OCI-LY1 (cell line): ENCODE measurements at regions not wholly inside any gene's neighbourhood (a gene's known extent, or its start where the extent isn't known, plus 50 kb on each side); places are given as distances from the start of the nearest gene placed in this dataset.

Source experiments
- H2AFZ ChIP-seq: fragments of 200-600 bp; sonication (generic), shearing (Covaris generic); 2 replicates; pipeline ENCODE4 v1.6.0; 2014; ENCODE audit warnings: antibody characterized with exemption, mild to moderate bottlenecking, low read length
- H3F3A ChIP-seq: fragments of 200-600 bp; sonication (generic), shearing (Covaris generic); 2 replicates; pipeline ENCODE4 v1.6.0; 2014; ENCODE audit warnings: mild to moderate bottlenecking, antibody characterized with exemption, low read length, moderate library complexity; ENCODE audit not compliant: insufficient read depth
- H3K27ac ChIP-seq: fragments of 200-600 bp; sonication (generic); 2 replicates; pipeline ENCODE4 v1.5.1; 2014; ENCODE audit warnings: low read length, mixed run types, mild to moderate bottlenecking, low read depth; ENCODE audit not compliant: poor library complexity, severe bottlenecking
- H3K27me3 ChIP-seq: fragments of 200-600 bp; sonication (generic); 2 replicates; pipeline ENCODE4 v1.6.0; 2014; ENCODE audit warnings: antibody characterized with exemption, mild to moderate bottlenecking, low read length, moderate library complexity; ENCODE audit not compliant: insufficient read depth
- H3K36me3 ChIP-seq: fragments of 200-600 bp; sonication (generic); 2 replicates; pipeline ENCODE4 v1.6.1; 2014; ENCODE audit warnings: mild to moderate bottlenecking, antibody characterized with exemption, low read length, moderate library complexity, mixed read lengths; ENCODE audit not compliant: insufficient read depth
- H3K4me1 ChIP-seq: fragments of 200-600 bp; sonication (generic); 2 replicates; pipeline ENCODE4 v1.5.1; 2014; ENCODE audit warnings: mild to moderate bottlenecking, low read length, moderate library complexity; ENCODE audit not compliant: insufficient read depth, severe bottlenecking
- H3K4me2 ChIP-seq: fragments of 200-600 bp; sonication (generic), shearing (Covaris generic); 2 replicates; pipeline ENCODE4 v1.6.1; 2014; ENCODE audit warnings: low read length
- H3K4me3 ChIP-seq: fragments of 200-600 bp; sonication (generic); 2 replicates; pipeline ENCODE4 v1.5.1; 2014; ENCODE audit warnings: low read length, low read depth, mild to moderate bottlenecking, mixed read lengths; ENCODE audit not compliant: poor library complexity, severe bottlenecking
- H3K79me2 ChIP-seq: fragments of 200-600 bp; shearing (Covaris generic); 2 replicates; pipeline ENCODE4 v1.6.1; 2016; ENCODE audit warnings: mixed run types, low read length, mixed read lengths; ENCODE audit not compliant: insufficient read depth
- H3K9ac ChIP-seq: fragments of 200-600 bp; sonication (generic), shearing (Covaris generic); 2 replicates; pipeline ENCODE4 v1.6.1; 2014; ENCODE audit warnings: mild to moderate bottlenecking, low read length, mixed read lengths
- H3K9me2 ChIP-seq: fragments of 200-600 bp; sonication (generic), shearing (Covaris generic); 2 replicates; pipeline ENCODE4 v1.6.1; 2014; ENCODE audit warnings: low read depth, mild to moderate bottlenecking, low read length, mixed read lengths
- H3K9me3 ChIP-seq: fragments of 200-600 bp; shearing (Covaris generic); 2 replicates; pipeline ENCODE4 v1.6.1; 2014; ENCODE audit warnings: low read length, mixed read lengths
- H4K20me1 ChIP-seq: fragments of 200-600 bp; sonication (generic), shearing (Covaris generic); 2 replicates; pipeline ENCODE4 v1.6.0; 2016; ENCODE audit warnings: mild to moderate bottlenecking, low read length; ENCODE audit not compliant: insufficient read depth
- EZH2 ChIP-seq: fragments of 200-600 bp; sonication (generic), shearing (Covaris generic); IDR thresholded peaks from 2 replicates; pipeline ENCODE4 v1.8.0; 2017; ENCODE audit warnings: borderline replicate concordance, mixed run types, mild to moderate bottlenecking, antibody characterized with exemption, low read length, moderate library complexity, mixed read lengths
- TF ChIP-seq, protein P1 (sequence below): fragments of 200-600 bp; sonication (generic), shearing (Covaris generic); IDR thresholded peaks from 2 replicates; pipeline ENCODE4 v1.5.1; 2017; ENCODE audit warnings: mild to moderate bottlenecking, antibody characterized with exemption, low read length, moderate library complexity, mixed read lengths

DNA sequence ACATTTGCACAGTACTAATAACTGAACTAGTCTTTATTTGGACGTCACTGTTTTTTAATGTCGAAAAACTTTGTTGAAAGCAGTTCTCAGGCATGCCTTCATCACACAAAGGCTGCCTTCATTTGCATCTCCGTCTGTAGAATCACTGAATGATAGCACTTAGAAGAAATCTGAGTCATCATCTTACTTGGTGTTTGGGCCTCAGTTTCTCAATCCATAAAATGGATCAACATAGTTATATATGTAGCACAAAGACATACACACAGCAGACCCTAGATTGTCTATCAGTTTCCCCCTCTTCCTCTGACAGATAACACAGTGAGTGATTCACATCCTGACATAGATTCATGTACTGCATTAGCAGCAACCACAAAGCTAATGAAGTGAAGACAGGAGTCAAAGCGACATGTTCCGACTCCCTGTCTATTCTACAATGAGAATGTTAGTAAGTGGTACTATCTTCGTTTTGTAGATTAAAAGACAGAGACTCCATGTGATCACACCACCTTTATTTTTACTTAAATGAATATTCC is 80.4 kb upstream of the PDE10A start:
- Histone ChIP-seq H3K4me3 (no peak overlapping the region), H3K27ac (no peak overlapping the region), H3K4me2 (no peak overlapping the region), H3K9me2 (no peaks in the 10 kb centered on the region), H3F3A (no peaks in the 10 kb centered on the region), H3K4me1 (no peaks in the 10 kb centered on the region), H3K9ac (no peak overlapping the region), H2AFZ (no peak overlapping the region), H4K20me1 (no peaks in the 10 kb centered on the region), H3K27me3 (no peaks in the 10 kb centered on the region), H3K9me3 (no peaks in the 10 kb centered on the region), H3K36me3 (no peaks in the 10 kb centered on the region), H3K79me2 (no peaks in the 10 kb centered on the region)
- TF ChIP-seq, protein P1, sequence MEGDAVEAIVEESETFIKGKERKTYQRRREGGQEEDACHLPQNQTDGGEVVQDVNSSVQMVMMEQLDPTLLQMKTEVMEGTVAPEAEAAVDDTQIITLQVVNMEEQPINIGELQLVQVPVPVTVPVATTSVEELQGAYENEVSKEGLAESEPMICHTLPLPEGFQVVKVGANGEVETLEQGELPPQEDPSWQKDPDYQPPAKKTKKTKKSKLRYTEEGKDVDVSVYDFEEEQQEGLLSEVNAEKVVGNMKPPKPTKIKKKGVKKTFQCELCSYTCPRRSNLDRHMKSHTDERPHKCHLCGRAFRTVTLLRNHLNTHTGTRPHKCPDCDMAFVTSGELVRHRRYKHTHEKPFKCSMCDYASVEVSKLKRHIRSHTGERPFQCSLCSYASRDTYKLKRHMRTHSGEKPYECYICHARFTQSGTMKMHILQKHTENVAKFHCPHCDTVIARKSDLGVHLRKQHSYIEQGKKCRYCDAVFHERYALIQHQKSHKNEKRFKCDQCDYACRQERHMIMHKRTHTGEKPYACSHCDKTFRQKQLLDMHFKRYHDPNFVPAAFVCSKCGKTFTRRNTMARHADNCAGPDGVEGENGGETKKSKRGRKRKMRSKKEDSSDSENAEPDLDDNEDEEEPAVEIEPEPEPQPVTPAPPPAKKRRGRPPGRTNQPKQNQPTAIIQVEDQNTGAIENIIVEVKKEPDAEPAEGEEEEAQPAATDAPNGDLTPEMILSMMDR = no peak
- no peak for TF ChIP-seq EZH2

DNA sequence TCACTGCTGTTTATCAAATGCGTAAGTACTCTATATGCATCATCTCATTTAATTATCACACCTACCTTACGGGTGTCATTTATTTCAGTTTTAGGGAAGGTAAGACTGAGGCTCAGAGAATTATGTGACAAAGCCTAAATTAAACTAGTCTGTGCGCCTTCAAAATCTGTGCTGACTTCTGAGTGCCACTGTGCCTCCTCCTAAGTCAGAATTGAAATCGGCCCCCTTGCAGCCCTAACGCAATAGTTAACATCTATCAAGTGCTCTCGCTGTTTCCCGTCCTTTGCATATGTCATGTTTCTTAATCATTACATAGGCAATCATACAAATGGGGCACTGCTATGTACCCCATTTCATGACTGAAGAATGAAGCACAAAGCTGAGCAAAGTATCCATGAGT is 79.0 kb upstream of the PDE10A start:
- Histone ChIP-seq H3K27me3 (no peaks in the 10 kb centered on the region), H2AFZ (no peak overlapping the region), H3K27ac (no peak overlapping the region)

DNA sequence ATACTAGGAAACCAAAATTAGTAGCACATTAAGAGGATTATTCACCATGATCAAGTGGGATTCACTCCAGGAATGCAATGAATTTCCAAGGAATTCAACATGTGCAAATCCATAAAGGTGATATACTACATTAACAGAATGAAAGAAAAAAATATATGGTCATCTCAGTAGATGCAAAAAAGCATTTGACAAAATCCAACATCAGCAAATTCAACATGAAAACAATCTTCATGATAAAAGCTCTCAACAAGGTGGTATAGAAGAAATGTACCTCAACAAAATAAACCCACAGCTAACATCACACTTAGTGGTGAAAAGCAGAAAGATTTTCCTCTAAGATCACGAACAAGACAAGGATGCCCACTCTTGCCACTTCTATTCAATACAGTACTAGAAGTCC is 74.4 kb upstream of the PDE10A start:
- no peak for TF ChIP-seq EZH2
- TF ChIP-seq, protein P1 = no peak
- Histone ChIP-seq H2AFZ (no peak overlapping the region), H3K9me2 (no peaks in the 10 kb centered on the region), H3K36me3 (no peaks in the 10 kb centered on the region), H3K27me3 (no peaks in the 10 kb centered on the region; the same call in 1 of the 2 replicates), H3F3A (no peaks in the 10 kb centered on the region), H3K9me3 (no peaks in the 10 kb centered on the region), H3K27ac (no peak overlapping the region), H3K4me2 (no peak overlapping the region), H4K20me1 (no peaks in the 10 kb centered on the region), H3K4me3 (no peak overlapping the region), H3K4me1 (no peaks in the 10 kb centered on the region), H3K79me2 (no peaks in the 10 kb centered on the region), H3K9ac (no peak overlapping the region)

More for the DNA sequence above, 79.0 kb upstream of the PDE10A start:
- no peak overlapping the region for H3K4me3 ChIP-seq
- TF ChIP-seq EZH2 = no peak
- TF ChIP-seq, protein P1 = no peak
- H3K36me3 ChIP-seq = no peaks in the 10 kb centered on the region
- no peaks in the 10 kb centered on the region for H3K4me1 ChIP-seq
- no peaks in the 10 kb centered on the region for H3F3A ChIP-seq
- no peak overlapping the region for H3K9ac ChIP-seq
- no peak overlapping the region for H3K4me2 ChIP-seq
- H3K9me3 ChIP-seq = no peaks in the 10 kb centered on the region
- H3K9me2 ChIP-seq = no peaks in the 10 kb centered on the region
- H4K20me1 ChIP-seq = no peaks in the 10 kb centered on the region
- no peaks in the 10 kb centered on the region for H3K79me2 ChIP-seq
